Gastroesophageal sphincter (tissue), 3 donors: ENCODE measurements at regions not wholly inside any gene's neighbourhood (a gene's known extent, or its start where the extent isn't known, plus 50 kb on each side); places are given as distances from the start of the nearest gene placed in this dataset.

Experiments used
- EP300 ChIP-seq: sonication (generic); formaldehyde crosslinking; IDR thresholded peaks from one replicate; pipeline ENCODE4 v1.6.1; 2017; ENCODE audit warnings: antibody characterized with exemption, mild to moderate bottlenecking
- POLR2A ChIP-seq, 2 donors: fragments of 450-650 bp; IDR thresholded peaks; one replicate each; pipeline ENCODE4 v1.6.1; 2017; ENCODE audit warnings: antibody characterized with exemption in 2 of 2, mild to moderate bottlenecking in 2 of 2, moderate library complexity in 1 of 2
- POLR2AphosphoS5 ChIP-seq: sonication (generic); formaldehyde crosslinking; IDR thresholded peaks from one replicate; pipeline ENCODE4 v1.6.1; 2017; ENCODE audit warnings: antibody characterized with exemption
- TF ChIP-seq, protein P1 (sequence below), 4 experiments: fragments of 200-600 bp in 2 of 4; fragments of 450-650 bp in 2 of 4; sonication (generic) in 1 of 4; IDR thresholded peaks; one replicate each; pipeline ENCODE4 v1.5.1; 2017 to 2019; ENCODE audit warnings: antibody characterized with exemption in 4 of 4, mild to moderate bottlenecking in 2 of 4, moderate library complexity in 2 of 4

DNA sequence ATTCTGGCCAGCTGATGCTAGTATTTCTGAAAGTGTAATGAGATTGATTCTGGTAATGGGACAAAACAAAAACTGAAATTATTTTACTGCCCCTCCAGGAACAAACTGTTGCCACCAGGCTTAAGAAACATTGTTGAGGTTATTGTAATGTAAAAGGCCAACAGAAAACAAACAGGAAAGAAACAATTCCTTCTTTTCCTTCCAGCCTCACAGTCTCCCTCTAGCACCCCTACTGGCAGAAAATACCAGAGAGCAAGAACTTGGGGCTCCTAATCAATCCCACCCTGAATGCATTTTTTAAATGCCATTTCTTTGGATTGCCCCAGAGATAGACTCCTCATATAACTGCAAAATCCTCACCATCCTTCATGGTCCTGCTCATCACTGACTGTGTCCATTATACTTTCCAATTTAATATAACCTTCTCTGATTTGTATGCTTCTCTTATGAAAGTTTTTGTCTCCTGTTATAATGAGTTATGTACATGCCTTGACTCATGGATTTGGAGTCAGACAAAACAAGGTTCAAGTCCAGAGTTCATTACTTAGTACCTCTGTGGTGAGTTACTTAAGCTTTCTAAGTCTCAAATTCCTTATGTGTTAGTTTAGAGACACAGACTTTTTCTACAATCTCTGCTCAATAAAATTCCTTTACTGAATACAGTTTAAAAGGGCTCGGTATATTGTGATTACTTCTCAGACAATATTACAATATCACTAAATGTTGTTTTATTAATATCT is 157.9 kb upstream of the FBN2 start:
- TF ChIP-seq, protein P1, sequence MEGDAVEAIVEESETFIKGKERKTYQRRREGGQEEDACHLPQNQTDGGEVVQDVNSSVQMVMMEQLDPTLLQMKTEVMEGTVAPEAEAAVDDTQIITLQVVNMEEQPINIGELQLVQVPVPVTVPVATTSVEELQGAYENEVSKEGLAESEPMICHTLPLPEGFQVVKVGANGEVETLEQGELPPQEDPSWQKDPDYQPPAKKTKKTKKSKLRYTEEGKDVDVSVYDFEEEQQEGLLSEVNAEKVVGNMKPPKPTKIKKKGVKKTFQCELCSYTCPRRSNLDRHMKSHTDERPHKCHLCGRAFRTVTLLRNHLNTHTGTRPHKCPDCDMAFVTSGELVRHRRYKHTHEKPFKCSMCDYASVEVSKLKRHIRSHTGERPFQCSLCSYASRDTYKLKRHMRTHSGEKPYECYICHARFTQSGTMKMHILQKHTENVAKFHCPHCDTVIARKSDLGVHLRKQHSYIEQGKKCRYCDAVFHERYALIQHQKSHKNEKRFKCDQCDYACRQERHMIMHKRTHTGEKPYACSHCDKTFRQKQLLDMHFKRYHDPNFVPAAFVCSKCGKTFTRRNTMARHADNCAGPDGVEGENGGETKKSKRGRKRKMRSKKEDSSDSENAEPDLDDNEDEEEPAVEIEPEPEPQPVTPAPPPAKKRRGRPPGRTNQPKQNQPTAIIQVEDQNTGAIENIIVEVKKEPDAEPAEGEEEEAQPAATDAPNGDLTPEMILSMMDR (IDR thresholded peaks at IDR 0.05), result no peak
- TF ChIP-seq POLR2AphosphoS5 (no peak), EP300 (no peak), POLR2A (IDR thresholded peaks at IDR 0.05) (no peak)
